NCI-H1092 treated with DMSO at 0.1 percent for 48 hours (cell line): ENCODE measurements at regions not wholly inside any gene's neighbourhood (a gene's known extent, or its start where the extent isn't known, plus 50 kb on each side); places are given as distances from the start of the nearest gene placed in this dataset.

Experiments used
- DNase-seq: peaks from one replicate; lab custom pipeline; 2025; lab: John Stamatoyannopoulos, UW

DNA sequence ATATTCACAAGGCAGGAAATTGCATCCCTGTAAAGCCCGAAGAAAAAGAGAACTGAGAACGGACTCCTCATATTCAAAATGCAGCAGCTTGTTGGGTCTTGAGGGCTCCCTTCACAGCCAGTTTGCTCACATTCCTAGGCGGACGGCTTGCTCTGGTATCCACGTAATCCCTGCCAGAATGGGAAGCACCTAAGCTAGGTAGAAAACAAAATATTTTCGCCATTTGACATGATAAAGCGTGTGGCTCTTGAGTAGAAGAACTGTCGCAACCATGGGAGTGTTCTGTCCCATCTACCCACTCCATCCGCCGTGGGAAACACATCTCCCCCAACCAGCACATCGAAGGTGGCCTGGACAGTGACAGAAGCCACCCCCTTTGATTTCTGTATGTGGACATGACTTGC is 183.1 kb downstream of the GAS1 start:
- DNase-seq, result no peak

DNA sequence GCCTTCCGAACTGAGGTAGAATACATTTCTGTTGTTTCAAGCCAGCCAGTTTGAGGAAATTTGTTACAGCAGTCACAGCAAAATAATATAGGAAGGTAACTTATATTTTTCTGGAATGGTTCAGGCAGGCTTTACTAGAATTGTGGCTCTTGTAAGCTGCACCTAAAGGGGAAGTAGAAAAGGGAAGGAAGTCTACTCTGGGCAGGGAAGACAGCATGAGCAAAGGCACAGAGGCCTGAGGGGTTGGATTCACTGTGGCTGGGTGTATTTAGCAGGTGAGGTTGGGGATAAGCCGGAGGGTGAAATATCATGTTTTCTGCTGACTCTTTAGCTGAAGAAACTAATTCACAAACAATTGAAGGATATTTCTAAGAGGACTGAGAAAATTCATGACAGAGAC is 183.5 kb downstream of the GAS1 start:
- DNase-seq, result no peak

GRCh38 chr9:86757382-86757720 is 190.0 kb downstream of the GAS1 start:
- no peak for DNase-seq

DNA sequence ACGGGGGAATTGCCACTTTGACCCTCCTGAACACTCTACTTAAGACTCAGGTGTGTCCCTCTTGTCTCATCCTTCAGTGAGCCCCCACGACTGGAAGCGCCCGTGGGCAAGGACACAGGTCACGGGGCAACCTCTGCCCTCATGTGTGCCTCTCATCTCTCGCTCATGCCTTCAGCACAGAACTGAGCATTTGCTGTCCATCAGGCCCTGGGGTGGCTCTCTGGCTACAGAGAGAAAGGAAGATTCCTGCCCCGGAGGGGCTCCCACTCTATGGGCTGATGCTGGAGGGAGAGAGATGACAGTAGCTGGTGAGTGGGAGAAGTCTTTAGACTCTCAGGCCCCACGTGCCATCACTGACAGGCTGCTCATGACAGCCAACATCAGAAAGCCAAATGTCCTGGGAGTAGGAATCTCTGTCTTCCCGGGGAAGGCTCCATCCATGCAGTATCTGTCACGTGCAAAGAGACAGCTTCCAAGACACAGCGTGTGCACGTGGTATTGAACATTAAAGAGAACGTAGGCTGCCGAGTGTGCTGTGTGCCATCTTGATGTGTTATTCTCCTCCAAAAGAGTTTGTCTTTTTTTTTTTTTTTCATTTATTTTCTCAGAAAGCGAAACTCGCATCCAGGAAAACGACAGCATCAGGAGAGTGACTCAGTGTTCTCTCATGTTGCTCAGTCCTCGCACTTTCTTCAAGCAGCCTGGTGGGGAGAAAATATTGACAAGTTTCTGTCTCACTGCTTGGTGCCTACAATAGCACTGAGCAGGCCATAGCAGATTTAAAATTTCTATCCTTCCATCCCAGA is 190.5 kb downstream of the GAS1 start:
- DNase-seq, result no peak

- DNase-seq, result no peak
These were observed 191.8 kb downstream of the GAS1 start for GRCh38 chr9:86755561-86755941.

DNA sequence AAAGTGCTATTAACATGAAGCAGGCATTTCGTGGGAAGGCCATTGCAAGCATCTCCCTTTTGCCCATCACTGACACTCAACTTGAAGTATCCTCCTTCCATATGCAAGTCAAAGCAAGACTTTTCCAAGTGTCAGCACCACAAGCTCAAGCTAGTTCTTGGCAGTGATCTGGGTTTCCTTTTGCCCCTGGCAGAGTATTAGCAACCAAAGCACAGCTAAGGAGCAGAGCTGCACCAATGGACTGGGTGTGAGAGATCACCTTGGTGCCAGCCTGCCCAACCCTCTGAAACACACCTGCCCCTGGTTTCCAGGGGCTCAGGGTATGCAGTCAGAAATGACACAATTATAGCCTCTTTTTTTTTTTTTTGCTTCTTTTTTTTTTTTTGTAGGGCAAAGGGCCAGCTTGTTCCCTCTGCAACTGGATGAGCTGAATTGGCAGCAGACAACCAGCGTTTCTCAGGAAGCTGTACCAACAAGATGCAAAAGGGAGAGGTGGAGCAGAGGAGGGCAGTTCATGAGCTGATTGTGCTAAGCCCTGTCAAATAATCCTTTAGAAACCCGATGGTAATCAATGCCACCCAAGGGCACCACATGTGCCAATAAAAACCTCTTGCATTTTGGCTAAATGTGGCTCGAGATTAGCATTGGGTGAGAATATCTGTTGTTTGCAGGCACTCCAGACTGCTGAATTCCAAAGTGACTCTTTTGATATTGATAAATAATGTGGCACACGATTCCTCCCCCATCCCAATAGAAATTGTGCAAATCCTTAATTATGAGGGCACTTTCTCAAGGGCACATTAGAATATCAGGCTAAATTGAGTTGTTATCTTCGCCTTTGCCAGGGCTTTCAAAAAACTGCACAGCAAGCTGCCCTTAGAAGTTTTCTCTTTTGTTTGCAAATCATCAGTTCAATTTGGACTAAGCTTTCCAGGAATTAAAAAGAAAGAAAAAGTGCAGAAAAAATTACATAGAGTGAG is 192.4 kb downstream of the GAS1 start:
- DNase-seq, result no peak

DNA sequence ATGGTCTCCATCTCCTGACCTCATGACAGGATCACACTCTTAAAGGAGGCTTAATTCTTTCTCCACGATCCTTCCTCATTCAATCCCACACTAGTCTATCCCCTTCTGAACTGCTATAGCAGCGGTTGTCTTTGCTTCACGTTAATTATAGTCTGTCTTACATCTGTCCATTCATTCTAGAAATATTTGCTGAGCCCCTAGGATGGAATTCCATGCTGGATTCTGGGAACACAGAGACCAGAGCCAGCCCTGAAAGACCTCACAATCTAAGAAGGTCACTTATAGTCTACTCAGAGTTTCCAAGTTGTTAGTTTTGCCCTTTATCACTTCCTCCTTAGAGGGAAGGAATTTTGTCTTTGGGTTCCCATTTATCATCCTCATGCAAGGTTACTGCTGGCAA is 193.5 kb downstream of the GAS1 start:
- DNase-seq, result no peak

- no peak for DNase-seq
These were observed 194.6 kb downstream of the GAS1 start for GRCh38 chr9:86752733-86753132.

GRCh38 chr9:86751956-86752355 is 195.3 kb downstream of the GAS1 start:
- no peak for DNase-seq

DNA sequence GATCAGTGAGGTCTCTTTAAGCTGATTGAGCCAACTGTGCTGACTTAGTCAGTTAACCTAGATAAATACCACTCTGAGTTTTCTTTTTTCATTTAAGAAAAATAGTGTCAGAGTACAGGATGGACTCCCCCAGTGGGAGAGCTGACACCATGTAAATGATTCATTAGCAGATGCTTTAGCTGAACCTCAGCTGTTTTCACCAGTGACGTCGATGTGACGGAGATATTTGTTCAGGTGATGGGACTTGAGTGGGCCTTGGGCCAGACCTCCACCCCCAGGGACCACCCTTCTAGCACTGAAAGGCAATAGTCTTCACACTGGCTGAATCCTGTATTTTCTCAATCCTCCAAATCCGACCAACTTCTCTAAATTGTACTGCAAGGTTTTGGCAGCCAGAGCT is 196.1 kb downstream of the GAS1 start:
- DNase-seq, result no peak

- no peak for DNase-seq
These were observed 197.4 kb downstream of the GAS1 start for GRCh38 chr9:86749894-86750255.

GRCh38 chr9:86749161-86749893 is 198.0 kb downstream of the GAS1 start:
- DNase-seq, result no peak

DNA sequence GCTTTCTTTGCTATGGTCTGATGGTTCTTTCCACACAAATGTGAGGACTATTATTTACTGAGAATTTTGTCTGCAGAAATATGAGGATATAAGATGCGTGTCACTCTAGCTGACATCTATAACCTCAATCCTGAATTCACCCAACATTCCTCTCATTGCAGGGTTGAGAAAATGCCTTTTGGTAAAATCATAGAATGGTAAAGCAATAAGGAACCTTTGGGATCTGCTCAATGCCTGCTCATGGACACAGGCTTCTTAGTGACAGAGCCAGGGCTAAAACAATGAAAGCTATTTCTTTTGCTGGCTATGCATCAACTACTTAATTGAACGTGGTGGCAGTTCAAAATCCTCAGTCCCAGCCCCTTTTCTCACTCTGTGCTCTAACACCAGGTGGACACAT is 199.6 kb downstream of the GAS1 start:
- no peak for DNase-seq

GRCh38 chr9:86741311-86742208 is 205.7 kb downstream of the GAS1 start:
- no peak for DNase-seq

GRCh38 chr9:86735772-86736458 is 211.4 kb downstream of the GAS1 start:
- DNase-seq, result no peak

DNA sequence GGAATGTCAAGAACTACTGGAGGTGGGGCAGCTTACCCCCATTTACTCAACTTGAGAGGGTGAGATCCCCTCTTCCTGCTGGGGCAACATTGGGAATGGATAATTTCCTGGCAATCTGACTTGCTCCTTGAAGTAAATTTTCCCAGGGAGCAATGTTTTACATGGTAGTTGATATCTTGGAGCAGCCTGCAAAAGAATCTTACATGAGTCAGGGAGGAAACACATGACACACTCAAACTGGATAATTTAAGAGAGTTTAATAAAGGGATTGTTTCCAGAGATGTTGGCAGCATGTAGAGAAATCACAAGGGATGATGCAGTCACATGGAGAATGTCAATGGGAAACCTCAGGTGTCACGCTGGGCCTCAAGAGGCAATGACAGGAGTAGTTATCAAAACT is 212.5 kb downstream of the GAS1 start:
- DNase-seq, result no peak

- DNase-seq, result no peak
These were observed 213.4 kb downstream of the GAS1 start for GRCh38 chr9:86733929-86734328.

DNA sequence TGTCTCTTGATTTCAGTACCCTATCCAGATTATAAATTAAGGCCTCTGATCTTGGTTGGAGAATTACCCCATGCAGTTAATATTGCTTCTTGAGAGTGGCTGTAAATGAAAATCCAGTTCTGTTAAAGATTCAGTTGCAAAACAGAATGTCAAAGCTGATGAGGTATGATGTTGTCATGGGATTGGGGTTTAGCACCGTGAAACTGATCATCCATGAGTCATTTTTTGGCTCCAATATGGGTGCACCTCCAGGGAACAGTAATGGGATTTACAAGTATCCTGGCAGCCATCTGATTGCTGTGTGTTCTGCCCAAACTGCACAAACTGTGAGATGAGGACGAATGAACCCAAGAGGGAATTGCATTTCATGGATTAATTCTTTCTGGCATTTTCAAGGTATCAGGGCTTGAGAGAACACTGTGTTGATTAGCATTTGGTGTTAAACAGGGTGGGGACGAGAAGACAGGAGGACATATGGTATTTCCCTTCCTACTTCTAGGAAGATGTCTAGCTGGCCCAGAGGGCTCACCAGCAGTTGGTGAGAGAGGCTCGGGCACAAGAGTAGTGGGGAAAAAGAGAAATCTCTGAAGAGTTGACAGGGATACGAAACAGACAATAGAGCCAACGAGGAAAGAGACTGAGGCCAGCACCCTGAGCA is 214.7 kb downstream of the GAS1 start:
- no peak for DNase-seq

GRCh38 chr9:86731511-86732063 is 215.7 kb downstream of the GAS1 start:
- no peak for DNase-seq
